A549 (cell line): ENCODE measurements at regions not wholly inside any gene's neighbourhood (a gene's known extent, or its start where the extent isn't known, plus 50 kb on each side); places are given as distances from the start of the nearest gene placed in this dataset.
"Not testable (repeated sequence)": the region's sequence is repeated elsewhere in the genome, so short reads cannot be mapped to it uniquely, and the experiment has no call there.

Source experiments
- ATAC-seq, 2 experiments: fragments of 200-7000 bp in 1 of 2; fragments of >200 bp in 1 of 2; cut with Nextera tagmentation in 1 of 2; cut with Tn5 transposase in 1 of 2; 3 replicates each; pipeline versions ENCODE4 v1.8.0 to v1.9.1; 2018 to 2020; ENCODE audit warnings: mild to moderate bottlenecking in 1 of 2, moderate library complexity in 1 of 2
- CTCF ChIA-PET: fragments of 300-600 bp; sonication (Branson Sonifier 250); formaldehyde crosslinking; extraction: SDS; loops from one replicate; lab custom pipeline; 2021; ENCODE audit warnings: antibody characterized with exemption, inconsistent platforms; lab: Yijun Ruan, JAX
- POLR2A ChIA-PET: fragments of 350-600 bp; formaldehyde crosslinking; extraction: SDS; loops from one replicate; lab custom pipeline; 2021; ENCODE audit warnings: antibody characterized with exemption, inconsistent platforms; lab: Yijun Ruan, JAX
- DNase-seq, 2 experiments: peaks; one replicate each; pipeline versions ENCODE4 v3.0.0 to v3.0.0-alpha.2; 2011 to 2016; ENCODE audit warnings: low read depth in 1 of 2, low spot score in 1 of 2
- FAIRE-seq: peaks from 2 replicates; lab custom pipeline; 2011; peaks lifted over from hg19 to GRCh38; lab: Jason Lieb, UNC
- H3K27ac ChIP-seq, 2 experiments: fragments of >200 bp; sonication (Bioruptor Twin); formaldehyde crosslinking; 3 replicates each; pipeline ENCODE4 v1.5.1; 2016 to 2017
- H3K4me1 ChIP-seq: fragments of >200 bp; sonication (Bioruptor Twin); formaldehyde crosslinking; 3 replicates; pipeline ENCODE4 v1.6.1; 2016
- H3K4me2 ChIP-seq: fragments of >200 bp; sonication (Bioruptor Twin); formaldehyde crosslinking; 3 replicates; pipeline ENCODE4 v1.6.1; 2016
- H3K4me3 ChIP-seq: fragments of >200 bp; sonication (Bioruptor Twin); formaldehyde crosslinking; 3 replicates; pipeline ENCODE4 v1.5.1; 2016
- H3K9me3 ChIP-seq: fragments of >200 bp; sonication (Bioruptor Twin); formaldehyde crosslinking; 3 replicates; pipeline ENCODE4 v1.6.1; 2016
- BHLHE40 ChIP-seq: IDR thresholded peaks from 2 replicates; pipeline ENCODE4 v1.6.1; 2012; ENCODE audit warnings: low read depth, low read length, inconsistent platforms
- CBX2 ChIP-seq: fragments of 200-600 bp; sonication (generic); IDR thresholded peaks from 2 replicates; pipeline ENCODE4 v1.6.1; 2016; ENCODE audit warnings: low read depth, mild to moderate bottlenecking, borderline replicate concordance
- CHD2 ChIP-seq: fragments of 150-350 bp; IDR thresholded peaks from 2 replicates; pipeline ENCODE4 v1.6.1; 2014; ENCODE audit warnings: low read length; ENCODE audit not compliant: partially characterized antibody
- EHF ChIP-seq: fragments of 250-450 bp; sonication (Bioruptor Pico); IDR thresholded peaks from 2 replicates; pipeline ENCODE4 v1.5.0; 2020; ENCODE audit warnings: mild to moderate bottlenecking
- FOSB ChIP-seq: fragments of 250-450 bp; sonication (Bioruptor Pico); IDR thresholded peaks from 2 replicates; pipeline ENCODE4 v1.5.0; 2020; ENCODE audit warnings: mild to moderate bottlenecking, moderate library complexity
- FOXS1 ChIP-seq: fragments of 250-450 bp; sonication (Bioruptor Pico); IDR thresholded peaks from 2 replicates; pipeline ENCODE4 v1.5.0; 2020; ENCODE audit warnings: mild to moderate bottlenecking, moderate library complexity
- HOXA7 ChIP-seq: fragments of 250-450 bp; sonication (Bioruptor Pico); IDR thresholded peaks from 2 replicates; pipeline ENCODE4 v1.5.0; 2020; ENCODE audit warnings: mild to moderate bottlenecking, moderate library complexity
- HOXB5 ChIP-seq: fragments of 250-450 bp; sonication (Bioruptor Pico); IDR thresholded peaks from 2 replicates; pipeline ENCODE4 v1.5.0; 2020; ENCODE audit warnings: mild to moderate bottlenecking, moderate library complexity
- JUN ChIP-seq, 2 experiments: fragments of >200 bp; sonication (Bioruptor Twin); formaldehyde crosslinking; IDR thresholded peaks; 2 replicates in 1 of 2; 3 replicates in 1 of 2; pipeline ENCODE4 v1.6.1; 2016 to 2017
- JUNB ChIP-seq: fragments of >200 bp; sonication (Bioruptor Twin); formaldehyde crosslinking; IDR thresholded peaks from 2 replicates; pipeline ENCODE4 v1.6.1; 2016
- KDM1A ChIP-seq: fragments of 200-600 bp; sonication (generic); IDR thresholded peaks from 2 replicates; pipeline ENCODE4 v1.6.1; 2016; ENCODE audit warnings: low read depth, mild to moderate bottlenecking
- NFE2L2 ChIP-seq: fragments of 150-350 bp; conservative IDR thresholded peaks from 2 replicates; pipeline ENCODE4 v1.6.1; 2014; ENCODE audit warnings: low read length
- PBX3 ChIP-seq: IDR thresholded peaks from 2 replicates; pipeline ENCODE4 v1.6.1; 2012
- RCOR1 ChIP-seq: fragments of 150-350 bp; IDR thresholded peaks from 2 replicates; pipeline ENCODE4 v1.6.1; 2014; ENCODE audit warnings: antibody characterized with exemption, low read length, low read depth
- RNF2 ChIP-seq: fragments of 200-600 bp; sonication (generic); IDR thresholded peaks from 2 replicates; pipeline ENCODE4 v1.6.1; 2016; ENCODE audit warnings: low read depth, mild to moderate bottlenecking, antibody characterized with exemption, moderate library complexity, borderline replicate concordance
- SMC3 ChIP-seq: fragments of >200 bp; sonication (Bioruptor Twin); formaldehyde crosslinking; IDR thresholded peaks from 3 replicates; pipeline ENCODE4 v1.6.1; 2018; ENCODE audit warnings: inconsistent platforms
- SREBF2 ChIP-seq: fragments of 450-650 bp; IDR thresholded peaks from 2 replicates; pipeline ENCODE4 v1.6.1; 2014; ENCODE audit warnings: mild to moderate bottlenecking, moderate library complexity
- ZC3H11A ChIP-seq: fragments of 450-650 bp; IDR thresholded peaks from 2 replicates; pipeline ENCODE4 v1.6.1; 2014; ENCODE audit warnings: antibody characterized with exemption, mild to moderate bottlenecking
- ZFP36 ChIP-seq: fragments of 450-650 bp; IDR thresholded peaks from 2 replicates; pipeline ENCODE4 v1.6.1; 2014; ENCODE audit warnings: borderline replicate concordance; ENCODE audit not compliant: partially characterized antibody
- WGBS: methylation state at CpG from one replicate; pipeline ENCODE4 v1.1.6; 2017; ENCODE audit errors: missing lambda C conversion rate; 5-methylcytosine and 5-hydroxymethylcytosine counted together
- TF ChIP-seq, protein P1 (sequence below): fragments of >200 bp; sonication (Bioruptor Twin); formaldehyde crosslinking; IDR thresholded peaks from 3 replicates; pipeline ENCODE4 v1.6.1; 2016
- TF ChIP-seq, protein P2 (sequence below): fragments of 250-450 bp; sonication (Bioruptor Pico); IDR thresholded peaks from 2 replicates; pipeline ENCODE4 v1.5.0; 2020; ENCODE audit warnings: low read depth, mild to moderate bottlenecking, moderate library complexity
- TF ChIP-seq, protein P3 (sequence below): fragments of 450-650 bp; IDR thresholded peaks from 2 replicates; pipeline ENCODE4 v1.6.1; 2014; ENCODE audit warnings: antibody characterized with exemption
- TF ChIP-seq, protein P4 (sequence below): IDR thresholded peaks from 2 replicates; pipeline ENCODE4 v1.6.1; 2012; ENCODE audit warnings: low read depth, borderline replicate concordance
- TF ChIP-seq, protein P5 (sequence below): fragments of >200 bp; sonication (Bioruptor Twin); formaldehyde crosslinking; IDR thresholded peaks from 2 replicates; pipeline ENCODE4 v1.6.1; 2016

DNA sequence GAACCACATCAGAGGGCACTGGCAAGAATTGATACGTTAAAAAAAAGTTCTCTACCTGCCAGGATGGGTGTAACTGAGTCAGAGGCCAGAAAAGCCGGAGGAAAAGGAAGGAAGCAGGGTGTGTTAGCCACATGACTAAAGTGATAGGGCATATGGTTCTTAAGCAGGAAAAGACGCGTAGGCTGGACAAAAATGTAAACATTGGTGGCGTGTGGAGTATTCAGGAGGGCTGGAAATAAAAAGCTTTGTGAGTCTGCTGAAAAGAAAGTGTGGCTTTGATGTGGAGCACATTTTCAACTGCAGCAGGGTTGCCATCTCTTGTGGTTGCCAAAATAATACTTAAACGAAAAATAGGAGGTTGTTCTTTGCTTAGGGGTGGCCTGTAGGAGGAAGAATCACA, 186.5 kb upstream of the RPL34 start:
- no peak for ATAC-seq
- ChIA-PET CTCF (interaction anchor here (0.6 kb wide), 1 partner anchor 303 kb away, joined by 4 read pairs; no protein-coding TSS in a partner anchor), POLR2A (no interaction called here)
- no peak for FAIRE-seq
- TF ChIP-seq JUNB, result no peak
- Histone ChIP-seq H3K4me1 (no peaks in the 10 kb centered on the region), H3K4me2 (no peak overlapping the region), H3K27ac (no peak overlapping the region), H3K9me3 (no peaks in the 10 kb centered on the region), H3K4me3 (no peak overlapping the region)
- WGBS, result 1% methylated on average over 6 of the region's 6 CpGs
- no peak for DNase-seq

DNA sequence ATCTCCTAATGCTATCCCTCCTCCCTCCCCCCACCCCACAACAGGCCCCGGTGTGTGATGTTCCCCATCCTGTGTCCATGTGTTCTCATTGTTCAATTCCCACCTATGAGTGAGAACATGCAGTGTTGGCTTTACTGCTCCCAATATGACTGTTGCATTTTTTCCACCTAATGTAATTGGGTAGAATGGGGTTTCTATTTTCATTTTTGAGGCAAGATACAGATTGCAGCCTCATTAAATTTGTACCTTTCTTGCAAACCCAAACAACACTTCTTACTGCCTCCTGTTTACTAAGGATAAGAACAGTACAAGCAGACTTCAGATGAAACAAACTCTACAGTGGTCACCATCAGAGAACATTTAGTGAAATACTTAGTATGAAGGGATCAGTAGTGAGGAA, 187.0 kb upstream of the RPL34 start:
- CTCF ChIA-PET, H3K4me3 ChIP-seq, POLR2A ChIA-PET, DNase-seq, H3K9me3 ChIP-seq, ATAC-seq, FAIRE-seq, H3K4me1 ChIP-seq, H3K4me2 ChIP-seq, H3K27ac ChIP-seq: not testable (repeated sequence)
- 0% methylated on average over 1 of the region's 1 CpG for WGBS

GRCh38 chr4:108432418-108432817, 188.0 kb upstream of the RPL34 start:
- FAIRE-seq, result no peak

GRCh38 chr4:108431986-108432385, 188.4 kb upstream of the RPL34 start:
- no peak overlapping the region for H3K4me3 ChIP-seq
- H3K4me1 ChIP-seq, result no peaks in the 10 kb centered on the region
- POLR2A ChIA-PET, result no interaction called here
- no peaks in the 10 kb centered on the region for H3K9me3 ChIP-seq
- CTCF ChIA-PET, result no interaction called here
- H3K4me2 ChIP-seq, result no peak overlapping the region
- no peak overlapping the region for H3K27ac ChIP-seq
- ATAC-seq, result no peak
- 13% methylated on average over 1 of the region's 1 CpG for WGBS
- DNase-seq, result no peak
- FAIRE-seq, result no peak
- TF ChIP-seq EHF (CRISPR knock-in tag) (no peak), SREBF2 (no peak), ZFP36 (no peak), FOSB (no peak), RNF2 (no peak), KDM1A (no peak), BHLHE40 (no peak), HOXA7 (CRISPR knock-in tag) (no peak), JUN (IDR thresholded peaks at IDR 0.05) (no peak)
- TF ChIP-seq, protein P1, sequence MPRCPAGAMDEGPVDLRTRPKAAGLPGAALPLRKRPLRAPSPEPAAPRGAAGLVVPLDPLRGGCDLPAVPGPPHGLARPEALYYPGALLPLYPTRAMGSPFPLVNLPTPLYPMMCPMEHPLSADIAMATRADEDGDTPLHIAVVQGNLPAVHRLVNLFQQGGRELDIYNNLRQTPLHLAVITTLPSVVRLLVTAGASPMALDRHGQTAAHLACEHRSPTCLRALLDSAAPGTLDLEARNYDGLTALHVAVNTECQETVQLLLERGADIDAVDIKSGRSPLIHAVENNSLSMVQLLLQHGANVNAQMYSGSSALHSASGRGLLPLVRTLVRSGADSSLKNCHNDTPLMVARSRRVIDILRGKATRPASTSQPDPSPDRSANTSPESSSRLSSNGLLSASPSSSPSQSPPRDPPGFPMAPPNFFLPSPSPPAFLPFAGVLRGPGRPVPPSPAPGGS, result no peak
- TF ChIP-seq, protein P2, sequence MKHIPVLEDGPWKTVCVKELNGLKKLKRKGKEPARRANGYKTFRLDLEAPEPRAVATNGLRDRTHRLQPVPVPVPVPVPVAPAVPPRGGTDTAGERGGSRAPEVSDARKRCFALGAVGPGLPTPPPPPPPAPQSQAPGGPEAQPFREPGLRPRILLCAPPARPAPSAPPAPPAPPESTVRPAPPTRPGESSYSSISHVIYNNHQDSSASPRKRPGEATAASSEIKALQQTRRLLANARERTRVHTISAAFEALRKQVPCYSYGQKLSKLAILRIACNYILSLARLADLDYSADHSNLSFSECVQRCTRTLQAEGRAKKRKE (CRISPR knock-in tag), result no peak

More at GRCh38 chr4:108432418-108432817, 188.0 kb upstream of the RPL34 start:
- DNase-seq, result no peak
- ATAC-seq, result no peak
- H3K4me1 ChIP-seq, result no peaks in the 10 kb centered on the region
- H3K4me3 ChIP-seq, result no peak overlapping the region
- no peak for TF ChIP-seq HOXB5 (CRISPR knock-in tag)
- TF ChIP-seq RCOR1, result no peak
- no peak for TF ChIP-seq FOXS1
- TF ChIP-seq KDM1A, result no peak
- TF ChIP-seq, protein P3, sequence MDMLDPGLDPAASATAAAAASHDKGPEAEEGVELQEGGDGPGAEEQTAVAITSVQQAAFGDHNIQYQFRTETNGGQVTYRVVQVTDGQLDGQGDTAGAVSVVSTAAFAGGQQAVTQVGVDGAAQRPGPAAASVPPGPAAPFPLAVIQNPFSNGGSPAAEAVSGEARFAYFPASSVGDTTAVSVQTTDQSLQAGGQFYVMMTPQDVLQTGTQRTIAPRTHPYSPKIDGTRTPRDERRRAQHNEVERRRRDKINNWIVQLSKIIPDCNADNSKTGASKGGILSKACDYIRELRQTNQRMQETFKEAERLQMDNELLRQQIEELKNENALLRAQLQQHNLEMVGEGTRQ, result no peak
- TF ChIP-seq PBX3, result no peak
- no peak for TF ChIP-seq ZC3H11A
- TF ChIP-seq, protein P4, sequence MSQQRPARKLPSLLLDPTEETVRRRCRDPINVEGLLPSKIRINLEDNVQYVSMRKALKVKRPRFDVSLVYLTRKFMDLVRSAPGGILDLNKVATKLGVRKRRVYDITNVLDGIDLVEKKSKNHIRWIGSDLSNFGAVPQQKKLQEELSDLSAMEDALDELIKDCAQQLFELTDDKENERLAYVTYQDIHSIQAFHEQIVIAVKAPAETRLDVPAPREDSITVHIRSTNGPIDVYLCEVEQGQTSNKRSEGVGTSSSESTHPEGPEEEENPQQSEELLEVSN, result no peak
- TF ChIP-seq, protein P5, sequence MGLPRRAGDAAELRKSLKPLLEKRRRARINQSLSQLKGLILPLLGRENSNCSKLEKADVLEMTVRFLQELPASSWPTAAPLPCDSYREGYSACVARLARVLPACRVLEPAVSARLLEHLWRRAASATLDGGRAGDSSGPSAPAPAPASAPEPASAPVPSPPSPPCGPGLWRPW, result no peak
- TF ChIP-seq CBX2, result no peak
- TF ChIP-seq, protein P1, result no peak
- no peak for TF ChIP-seq NFE2L2
- TF ChIP-seq CHD2, result no peak
- TF ChIP-seq JUN (IDR thresholded peaks at IDR 0.05), result no peak
- no peak for TF ChIP-seq SMC3
- TF ChIP-seq, protein P2 (CRISPR knock-in tag), result no peak
- ChIA-PET CTCF (no interaction called here), POLR2A (no interaction called here)
- H3K27ac ChIP-seq, result no peak overlapping the region
- H3K9me3 ChIP-seq, result no peaks in the 10 kb centered on the region
- H3K4me2 ChIP-seq, result no peak overlapping the region
- 3% methylated on average over 3 of the region's 3 CpGs for WGBS
